Stomach (tissue), 8 donors: ENCODE measurements at regions not wholly inside any gene's neighbourhood (a gene's known extent, or its start where the extent isn't known, plus 50 kb on each side); places are given as distances from the start of the nearest gene placed in this dataset.

Source experiments
- DNase-seq, 2 donors: peaks; one replicate each; pipeline versions ENCODE4 v3.0.0 to v3.0.0-alpha.2; 2013 to 2019
- H3K27ac ChIP-seq, 5 donors: fragments of 200-600 bp in 4 of 5; sonication (generic) in 4 of 5; one replicate each; pipeline ENCODE4 v1.5.1; 2013 to 2019; ENCODE audit warnings: mild to moderate bottlenecking in 1 of 5, moderate library complexity in 1 of 5
- H3K27me3 ChIP-seq, 3 donors: fragments of 200-600 bp; sonication (generic); one replicate each; pipeline ENCODE4 v1.5.1; 2017 to 2019; ENCODE audit warnings: mixed run types in 1 of 3
- H3K36me3 ChIP-seq, 4 donors: fragments of 200-600 bp; sonication (generic); 1 replicate in 3 of 4; 2 replicates in 1 of 4; pipeline ENCODE4 v1.5.1; 2016 to 2019
- H3K4me1 ChIP-seq, 4 donors: fragments of 200-600 bp; sonication (generic); one replicate each; pipeline ENCODE4 v1.5.1; 2016 to 2019
- H3K4me3 ChIP-seq, 4 donors: fragments of 200-600 bp; sonication (generic) in 3 of 4; one replicate each; pipeline ENCODE4 v1.5.1; 2016 to 2019; ENCODE audit warnings: mild to moderate bottlenecking in 1 of 4
- H3K9me3 ChIP-seq, 4 donors: fragments of 200-600 bp; sonication (generic); one replicate each; pipeline ENCODE4 v1.5.1; 2016 to 2019
- CTCF ChIP-seq, 7 experiments: fragments of 450-650 bp in 4 of 7; fragments of 200-600 bp in 3 of 7; sonication (generic) in 3 of 7; IDR thresholded peaks; one replicate each; pipeline ENCODE4 v1.5.1; 2016 to 2019; ENCODE audit warnings: antibody characterized with exemption in 7 of 7, control low read depth in 2 of 7, mild to moderate bottlenecking in 1 of 7
- EP300 ChIP-seq: sonication (generic); formaldehyde crosslinking; IDR thresholded peaks from one replicate; pipeline ENCODE4 v1.6.1; 2017; ENCODE audit warnings: antibody characterized with exemption
- POLR2A ChIP-seq, 4 donors: fragments of 450-650 bp; IDR thresholded peaks; one replicate each; pipeline ENCODE4 v1.6.1; 2016; ENCODE audit warnings: antibody characterized with exemption in 4 of 4, control low read depth in 2 of 4, mild to moderate bottlenecking in 1 of 4, moderate library complexity in 1 of 4
- POLR2AphosphoS5 ChIP-seq, 3 donors: sonication (generic); formaldehyde crosslinking; IDR thresholded peaks; one replicate each; pipeline ENCODE4 v1.6.1; 2016; ENCODE audit warnings: antibody characterized with exemption in 3 of 3
- WGBS, 5 donors: extraction: QIAGEN DNeasy Blood & Tissue Kit in 3 of 5; methylation state at CpG; one replicate each; pipeline versions ENCODE4 v1.1.5 to v1.1.7; 2013 to 2018; 5-methylcytosine and 5-hydroxymethylcytosine counted together
- intact Hi-C: fragments of 100-400 bp; cut with DNase I; formaldehyde crosslinking; loops from one replicate; pipeline ENCODE4 v1.15.1; 2023; ENCODE audit warnings: low total_unique reads
- donor health status: healthy with polysubstance abuse.
- donor health status: Bipolar disorder and iron deficiency.
- donor health status: healthy.

GRCh38 chr5:115469904-115470516, 74.6 kb downstream of the FEM1C start:
- Histone ChIP-seq H3K27me3 (no peaks in the 10 kb centered on the region), H3K9me3 (no peaks in the 10 kb centered on the region), H3K4me1 (peaks cover 0 to 25% (median 6%) of the 10 kb centered on the region in 4 donors), H3K4me3 (no peak overlapping the region), H3K27ac (no peak overlapping the region), H3K36me3 (no peaks in the 10 kb centered on the region)
- DNase-seq, result no peak
- no peak for TF ChIP-seq POLR2AphosphoS5 (IDR thresholded peaks at IDR 0.05)
- TF ChIP-seq EP300, result no peak
- TF ChIP-seq POLR2A (IDR thresholded peaks at IDR 0.05), result no peak
- no peak for TF ChIP-seq CTCF (IDR thresholded peaks at IDR 0.05)
- intact Hi-C loops, result no loop called here
- 73 to 80% (median 78%) methylated on average over 8 of the region's 8 CpGs for WGBS, 5 donors

GRCh38 chr5:115467628-115468027, 76.9 kb downstream of the FEM1C start:
- no peak overlapping the region for H3K4me3 ChIP-seq
- no peaks in the 10 kb centered on the region for H3K9me3 ChIP-seq
- TF ChIP-seq POLR2AphosphoS5 (IDR thresholded peaks at IDR 0.05) (no peak), POLR2A (IDR thresholded peaks at IDR 0.05) (no peak), EP300 (no peak), CTCF (IDR thresholded peaks at IDR 0.05) (no peak)
- intact Hi-C loops, result no loop called here
- no peak overlapping the region for H3K27ac ChIP-seq
- DNase-seq, result no peak
- H3K27me3 ChIP-seq, result no peaks in the 10 kb centered on the region
- H3K4me1 ChIP-seq, result peaks cover 0 to 21% (median 9%) of the 10 kb centered on the region in 4 donors
- H3K36me3 ChIP-seq, result no peaks in the 10 kb centered on the region

GRCh38 chr5:115465431-115465830, 79.1 kb downstream of the FEM1C start:
- no peak for DNase-seq
- Histone ChIP-seq H3K9me3 (no peaks in the 10 kb centered on the region), H3K4me1 (peaks cover 0 to 22% (median 12%) of the 10 kb centered on the region in 4 donors), H3K27me3 (no peaks in the 10 kb centered on the region), H3K27ac (no peak overlapping the region), H3K36me3 (no peaks in the 10 kb centered on the region), H3K4me3 (no peak overlapping the region)
- TF ChIP-seq EP300, result no peak
- TF ChIP-seq CTCF (IDR thresholded peaks at IDR 0.05), result no peak
- no peak for TF ChIP-seq POLR2AphosphoS5 (IDR thresholded peaks at IDR 0.05)
- no peak for TF ChIP-seq POLR2A (IDR thresholded peaks at IDR 0.05)
- 93 to 100% (median 100%) methylated on average over 1 of the region's 1 CpG for WGBS, 5 donors
- intact Hi-C loops, result no loop called here

- peaks cover 0 to 32% (median 20%) of the 10 kb centered on the region in 4 donors for H3K4me1 ChIP-seq
- no peaks in the 10 kb centered on the region for H3K27me3 ChIP-seq
- no peak overlapping the region for H3K4me3 ChIP-seq
- H3K9me3 ChIP-seq, result no peaks in the 10 kb centered on the region
- no peak for TF ChIP-seq POLR2A (IDR thresholded peaks at IDR 0.05)
- TF ChIP-seq EP300, result no peak
- no peak for TF ChIP-seq POLR2AphosphoS5 (IDR thresholded peaks at IDR 0.05)
- TF ChIP-seq CTCF (IDR thresholded peaks at IDR 0.05), result no peak
- 42 to 62% (median 46%) methylated on average over 1 of the region's 1 CpG for WGBS, 5 donors
- no peaks in the 10 kb centered on the region for H3K36me3 ChIP-seq
- H3K27ac ChIP-seq, result no peak overlapping the region
- no peak for DNase-seq
- intact Hi-C loops, result no loop called here
Measured at GRCh38 chr5:115463983-115464382, 80.6 kb downstream of the FEM1C start.
